Activated CD4-positive, alpha-beta T cell treated with anti-CD3 and anti-CD28 coated beads for 24 hours (primary cell): ENCODE measurements at regions not wholly inside any gene's neighbourhood (a gene's known extent, or its start where the extent isn't known, plus 50 kb on each side); places are given as distances from the start of the nearest gene placed in this dataset.
"Not testable (repeated sequence)": the region's sequence is repeated elsewhere in the genome, so short reads cannot be mapped to it uniquely, and the experiment has no call there.

Source experiments
- DNase-seq, 2 donors: peaks; one replicate each; pipeline ENCODE4 v3.0.0-alpha.2; 2020; ENCODE audit warnings: low read depth in 2 of 2

GRCh38 chr1:38787041-38787440, 72.5 kb downstream of the RRAGC start:
- no peak for DNase-seq

GRCh38 chr1:38786040-38786436, 73.5 kb downstream of the RRAGC start:
- no peak for DNase-seq

- DNase-seq: no peak
Observed at GRCh38 chr1:38785285-38786039, 74.1 kb downstream of the RRAGC start.

GRCh38 chr1:38784452-38785284, 74.9 kb downstream of the RRAGC start:
- no peak for DNase-seq

- no peak for DNase-seq
Observed at GRCh38 chr1:38783640-38784229, 75.8 kb downstream of the RRAGC start.

GRCh38 chr1:38781872-38782617, 77.5 kb downstream of the RRAGC start:
- DNase-seq: no peak

- no peak for DNase-seq
Observed at GRCh38 chr1:38780133-38780532, 79.4 kb downstream of the RRAGC start.

- no peak for DNase-seq
Observed at GRCh38 chr1:38779491-38779890, 80.1 kb downstream of the RRAGC start.

GRCh38 chr1:38778521-38778920, 81.1 kb downstream of the RRAGC start:
- no peak for DNase-seq

GRCh38 chr1:38778051-38778450, 81.5 kb downstream of the RRAGC start:
- no peak for DNase-seq

- no peak for DNase-seq
Observed at GRCh38 chr1:38777464-38777957, 82.1 kb downstream of the RRAGC start.

- DNase-seq: no peak
Observed at GRCh38 chr1:38776466-38777065, 83.0 kb downstream of the RRAGC start.

GRCh38 chr1:38775175-38775845, 84.3 kb downstream of the RRAGC start:
- DNase-seq: no peak

- DNase-seq: no peak
Observed at GRCh38 chr1:38773483-38773882, 86.1 kb downstream of the RRAGC start.

GRCh38 chr1:38772953-38773352, 86.6 kb downstream of the RRAGC start:
- DNase-seq: no peak

- no peak for DNase-seq
Observed at GRCh38 chr1:38772026-38772425, 87.5 kb downstream of the RRAGC start.

- not testable (repeated sequence) for DNase-seq
Observed at GRCh38 chr1:38770516-38771173, 88.9 kb downstream of the RRAGC start.

GRCh38 chr1:38766125-38766524, 93.4 kb downstream of the RRAGC start:
- no peak for DNase-seq

GRCh38 chr1:38763121-38763520, 96.5 kb downstream of the RRAGC start:
- no peak for DNase-seq

GRCh38 chr1:38760562-38760961, 99.0 kb downstream of the RRAGC start:
- DNase-seq: no peak
